MM.1S (cell line): ENCODE measurements at regions not wholly inside any gene's neighbourhood (a gene's known extent, or its start where the extent isn't known, plus 50 kb on each side); places are given as distances from the start of the nearest gene placed in this dataset.

Source experiments
- DNase-seq: peaks from one replicate; pipeline ENCODE4 v3.0.0-alpha.2; 2015
- H2AFZ ChIP-seq: fragments of 300-600 bp; sonication (generic); 2 replicates; pipeline ENCODE4 v1.6.0; 2016; ENCODE audit warnings: antibody characterized with exemption, low read length
- H3F3A ChIP-seq: fragments of 300-600 bp; sonication (generic); 2 replicates; pipeline ENCODE4 v1.6.1; 2016; ENCODE audit warnings: mild to moderate bottlenecking, antibody characterized with exemption, low read length, moderate library complexity, mixed read lengths; ENCODE audit not compliant: insufficient read depth
- H3K27ac ChIP-seq: fragments of 300-600 bp; sonication (generic); 2 replicates; pipeline ENCODE4 v1.5.1; 2016; ENCODE audit warnings: mild to moderate bottlenecking, low read length
- H3K27me3 ChIP-seq: fragments of 300-600 bp; sonication (generic); replicated peaks from 2 replicates; pipeline ENCODE4 v1.6.0; 2016; ENCODE audit warnings: low read length; ENCODE audit not compliant: insufficient read depth
- H3K36me3 ChIP-seq: fragments of 300-600 bp; sonication (generic); replicated peaks from 2 replicates; pipeline ENCODE4 v1.6.1; 2016; ENCODE audit warnings: mild to moderate bottlenecking, low read length, mixed read lengths; ENCODE audit not compliant: insufficient read depth
- H3K4me1 ChIP-seq: fragments of 300-600 bp; sonication (generic); 2 replicates; pipeline ENCODE4 v1.6.1; 2016; ENCODE audit warnings: low read length, mixed read lengths
- H3K4me2 ChIP-seq: fragments of 300-600 bp; sonication (generic); 2 replicates; pipeline ENCODE4 v1.6.0; 2016; ENCODE audit warnings: low read depth, low read length
- H3K4me3 ChIP-seq: fragments of 300-600 bp; sonication (generic); 2 replicates; pipeline ENCODE4 v1.5.1; 2016; ENCODE audit warnings: low read length, mixed read lengths
- H3K79me2 ChIP-seq: fragments of 300-600 bp; sonication (generic); 2 replicates; pipeline ENCODE4 v1.6.1; 2016; ENCODE audit warnings: mixed run types, low read length, mixed read lengths
- H3K9ac ChIP-seq: fragments of 300-600 bp; sonication (generic); 2 replicates; pipeline ENCODE4 v1.6.1; 2016; ENCODE audit warnings: low read length, mixed read lengths
- H3K9me2 ChIP-seq: fragments of 300-600 bp; sonication (generic); replicated peaks from 2 replicates; pipeline ENCODE4 v1.6.1; 2016; ENCODE audit warnings: mild to moderate bottlenecking, low read length, mixed read lengths; ENCODE audit not compliant: insufficient read depth
- H3K9me3 ChIP-seq: fragments of 300-600 bp; sonication (generic); replicated peaks from 2 replicates; pipeline ENCODE4 v1.6.1; 2016; ENCODE audit warnings: mild to moderate bottlenecking, low read length, mixed read lengths; ENCODE audit not compliant: insufficient read depth
- H4K20me1 ChIP-seq: fragments of 300-600 bp; sonication (generic); 2 replicates; pipeline ENCODE4 v1.6.1; 2016; ENCODE audit warnings: mild to moderate bottlenecking, low read length, moderate library complexity, mixed read lengths; ENCODE audit not compliant: insufficient read depth
- CTCF ChIP-seq: fragments of 300-600 bp; sonication (generic); IDR thresholded peaks from 2 replicates; pipeline ENCODE4 v1.5.1; 2016; ENCODE audit warnings: antibody characterized with exemption, low read length, mixed read lengths
- EZH2 ChIP-seq: fragments of 300-600 bp; sonication (generic); optimal IDR thresholded peaks from 2 replicates; pipeline ENCODE3; 2017; ENCODE audit warnings: low read depth, mild to moderate bottlenecking, antibody characterized with exemption, low read length, mixed read lengths
- EZH2phosphoT487 ChIP-seq: fragments of 300-600 bp; sonication (generic); IDR thresholded peaks from 2 replicates; pipeline ENCODE4 v1.6.1; 2018; ENCODE audit warnings: antibody characterized with exemption, low read length

GRCh38 chr17:77899498-77899897 lies 59.0 kb upstream of the TNRC6C start:
- H3K36me3 ChIP-seq, result no peaks in the 10 kb centered on the region
- peaks cover 80% of the 10 kb centered on the region for H3K27me3 ChIP-seq
- H3K9ac ChIP-seq, result no peak overlapping the region
- H3K9me3 ChIP-seq, result no peaks in the 10 kb centered on the region
- H3K4me2 ChIP-seq, result no peak overlapping the region
- H3K27ac ChIP-seq, result no peak overlapping the region
- no peak overlapping the region for H2AFZ ChIP-seq
- no peak for TF ChIP-seq CTCF
- no peak for TF ChIP-seq EZH2
- TF ChIP-seq EZH2phosphoT487, result no peak
- no peaks in the 10 kb centered on the region for H3K79me2 ChIP-seq
- no peaks in the 10 kb centered on the region for H3F3A ChIP-seq
- no peaks in the 10 kb centered on the region for H4K20me1 ChIP-seq
- no peaks in the 10 kb centered on the region for H3K9me2 ChIP-seq
- no peaks in the 10 kb centered on the region for H3K4me1 ChIP-seq
- no peak overlapping the region for H3K4me3 ChIP-seq
- no peak for DNase-seq

GRCh38 chr17:77901481-77901880 lies 57.0 kb upstream of the TNRC6C start:
- TF ChIP-seq EZH2 (no peak), EZH2phosphoT487 (no peak), CTCF (no peak)
- Histone ChIP-seq H3K4me1 (no peaks in the 10 kb centered on the region), H3K27ac (no peak overlapping the region), H4K20me1 (no peaks in the 10 kb centered on the region), H3K4me2 (no peak overlapping the region), H3K9me2 (no peaks in the 10 kb centered on the region), H3K4me3 (no peak overlapping the region), H3K79me2 (no peaks in the 10 kb centered on the region), H3K27me3 (peaks cover 95% of the 10 kb centered on the region), H3K9ac (no peak overlapping the region), H3F3A (no peaks in the 10 kb centered on the region), H3K36me3 (no peaks in the 10 kb centered on the region), H2AFZ (no peak overlapping the region), H3K9me3 (no peaks in the 10 kb centered on the region)
- DNase-seq, result no peak

- H3K27ac ChIP-seq, result no peak overlapping the region
- no peaks in the 10 kb centered on the region for H3K9me3 ChIP-seq
- TF ChIP-seq EZH2, result no peak
- no peak for TF ChIP-seq CTCF
- TF ChIP-seq EZH2phosphoT487, result no peak
- H3K9me2 ChIP-seq, result no peaks in the 10 kb centered on the region
- no peak overlapping the region for H3K4me3 ChIP-seq
- no peaks in the 10 kb centered on the region for H3K79me2 ChIP-seq
- no peaks in the 10 kb centered on the region for H3K36me3 ChIP-seq
- DNase-seq, result no peak
- H3K9ac ChIP-seq, result no peak overlapping the region
- no peaks in the 10 kb centered on the region for H4K20me1 ChIP-seq
- H3K27me3 ChIP-seq, result peaks cover 98% of the 10 kb centered on the region
- no peak overlapping the region for H3K4me2 ChIP-seq
- no peaks in the 10 kb centered on the region for H3F3A ChIP-seq
- H2AFZ ChIP-seq, result no peak overlapping the region
- H3K4me1 ChIP-seq, result no peaks in the 10 kb centered on the region
These were observed 53.2 kb upstream of the TNRC6C start for GRCh38 chr17:77905266-77905665.
